IPS DF 4.7 (cell line): ENCODE measurements at regions not wholly inside any gene's neighbourhood (a gene's known extent, or its start where the extent isn't known, plus 50 kb on each side); places are given as distances from the start of the nearest gene placed in this dataset.
"Not testable (repeated sequence)": the region's sequence is repeated elsewhere in the genome, so short reads cannot be mapped to it uniquely, and the experiment has no call there.

Experiments
- DNase-seq: peaks from one replicate; pipeline ENCODE4 v3.0.0-alpha.2; 2013; ENCODE audit warnings: low spot score; ENCODE audit errors: extremely low read depth

DNA sequence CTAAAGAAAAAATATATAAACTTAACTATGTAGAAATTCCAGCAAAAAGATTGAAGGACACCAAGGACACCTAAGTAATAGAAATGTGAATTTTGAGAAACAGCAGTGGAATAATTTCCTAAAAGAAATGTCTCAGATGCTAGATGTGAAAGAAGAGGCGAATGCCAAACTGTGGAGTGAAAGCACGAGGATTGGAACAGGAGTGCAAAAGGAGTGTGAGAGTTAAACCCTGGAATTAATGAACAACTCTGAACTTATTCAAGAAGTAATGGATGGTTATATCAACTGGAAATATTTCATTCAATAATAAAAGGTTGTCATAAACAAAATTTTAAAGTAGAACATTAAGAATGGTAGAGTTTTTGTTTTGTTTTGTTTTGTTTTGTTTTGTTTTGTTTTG lies 78.5 kb upstream of the SGIP1 start:
- no peak for DNase-seq

DNA sequence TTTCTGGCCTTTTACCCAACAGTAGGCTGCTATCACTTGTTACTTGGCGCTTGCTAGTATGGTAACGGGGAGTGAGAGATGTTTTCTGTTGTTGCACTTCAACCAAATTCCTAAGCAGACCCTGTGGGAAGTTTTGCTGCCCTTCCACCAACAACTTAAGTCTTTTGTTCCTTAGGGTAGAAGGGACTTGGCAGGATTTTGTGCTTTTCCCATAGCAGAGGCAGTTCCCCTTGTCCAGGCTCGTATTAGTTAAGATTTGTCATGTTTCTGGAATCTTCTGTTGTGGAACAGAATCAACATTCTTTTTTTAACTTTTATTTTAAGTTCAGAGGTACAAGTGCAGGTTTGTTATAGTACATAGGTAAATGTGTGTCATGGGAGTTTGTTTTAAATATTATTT lies 73.2 kb upstream of the SGIP1 start:
- DNase-seq, result no peak

DNA sequence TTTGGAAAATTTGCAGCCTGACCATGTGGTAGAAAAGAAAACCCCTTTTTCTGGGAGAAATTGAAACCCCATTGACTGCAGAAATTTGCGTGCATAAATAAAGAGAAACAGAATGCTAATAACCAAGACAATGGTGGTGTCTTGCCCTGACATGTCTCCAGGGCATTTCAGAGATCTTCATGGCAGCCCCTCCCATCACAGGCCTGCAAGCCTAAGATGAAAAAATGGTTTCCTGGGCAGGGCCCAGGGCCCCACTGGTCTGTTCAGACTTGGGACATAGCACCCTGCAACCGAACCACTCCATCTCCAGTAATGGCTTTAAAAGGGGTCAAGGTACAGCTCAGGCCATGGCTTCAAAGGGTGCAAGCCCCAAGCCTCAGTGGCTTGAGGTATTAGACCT lies 71.6 kb upstream of the SGIP1 start:
- DNase-seq, result no peak

DNA sequence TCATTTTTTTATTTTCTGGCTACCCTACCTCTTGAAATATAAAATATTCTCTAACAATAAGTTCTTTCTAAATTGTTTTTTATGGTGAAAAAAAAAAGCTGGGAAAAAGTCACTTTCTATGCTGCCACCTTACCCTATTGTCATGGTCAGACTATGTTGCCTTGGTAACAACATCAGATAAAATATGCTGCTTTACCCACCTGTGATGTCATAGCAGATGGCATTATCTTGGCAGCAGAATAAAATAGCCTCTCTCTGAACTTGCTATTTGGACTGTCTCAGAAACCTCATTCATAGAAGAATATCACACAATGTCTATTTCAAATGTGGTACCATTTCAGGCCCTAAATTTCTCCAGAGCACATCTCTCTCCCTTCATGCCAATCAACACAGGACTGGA lies 69.6 kb upstream of the SGIP1 start:
- no peak for DNase-seq

DNA sequence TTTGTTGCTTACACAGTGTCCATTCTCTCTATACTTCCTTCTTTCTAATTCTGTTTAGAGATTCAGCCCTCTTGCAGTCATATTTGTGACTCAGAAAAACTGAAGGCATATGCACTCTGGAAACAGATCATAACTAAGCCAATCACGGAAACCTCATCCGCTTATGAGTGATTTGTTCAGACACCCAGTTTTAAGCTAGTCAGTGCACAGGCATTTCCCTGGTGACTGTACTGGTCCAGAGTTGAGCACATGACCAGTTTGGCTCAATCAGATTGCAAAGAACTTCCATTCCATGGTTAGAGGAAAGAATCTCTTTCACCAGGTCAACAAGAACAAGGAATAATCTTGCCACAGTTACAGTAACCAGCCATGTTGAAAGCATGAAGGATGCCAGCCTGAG lies 69.2 kb upstream of the SGIP1 start:
- no peak for DNase-seq

DNA sequence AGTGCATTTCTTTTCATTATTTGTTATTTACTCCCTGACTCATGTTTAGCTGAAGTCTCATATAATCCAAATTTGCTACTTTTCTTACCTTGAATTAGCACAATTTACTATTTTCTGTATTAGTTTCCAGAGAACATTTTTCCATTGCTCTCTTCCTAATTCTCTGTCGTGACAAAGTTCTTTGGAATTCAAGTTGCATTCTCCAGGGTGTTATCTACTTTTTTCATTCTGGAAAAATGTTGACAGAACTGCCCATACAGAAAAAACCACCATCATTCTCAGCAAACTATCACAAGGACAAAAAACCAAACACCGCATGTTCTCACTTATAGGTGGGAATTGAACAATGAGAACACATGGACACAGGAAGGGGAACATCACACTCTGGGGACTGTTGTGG lies 67.3 kb upstream of the SGIP1 start:
- DNase-seq, result not testable (repeated sequence)

DNA sequence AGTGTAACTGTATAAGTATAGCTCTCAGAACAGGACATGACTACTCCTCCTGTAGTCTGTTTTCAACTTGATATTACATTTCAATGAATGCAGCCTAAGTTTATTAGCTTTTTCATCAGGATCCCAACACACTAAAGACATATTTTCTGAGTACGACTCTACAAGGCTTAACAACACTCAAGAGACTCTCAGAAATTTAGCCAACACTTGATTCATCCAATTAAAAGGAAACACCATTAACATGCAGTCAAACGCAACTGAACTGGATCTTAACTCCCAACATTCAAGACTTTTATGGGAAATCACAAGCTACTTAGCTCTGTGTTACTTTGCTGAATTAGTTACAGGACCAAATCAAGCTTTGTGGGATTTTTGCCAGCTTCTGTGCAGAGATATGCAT lies 65.2 kb upstream of the SGIP1 start:
- no peak for DNase-seq

DNA sequence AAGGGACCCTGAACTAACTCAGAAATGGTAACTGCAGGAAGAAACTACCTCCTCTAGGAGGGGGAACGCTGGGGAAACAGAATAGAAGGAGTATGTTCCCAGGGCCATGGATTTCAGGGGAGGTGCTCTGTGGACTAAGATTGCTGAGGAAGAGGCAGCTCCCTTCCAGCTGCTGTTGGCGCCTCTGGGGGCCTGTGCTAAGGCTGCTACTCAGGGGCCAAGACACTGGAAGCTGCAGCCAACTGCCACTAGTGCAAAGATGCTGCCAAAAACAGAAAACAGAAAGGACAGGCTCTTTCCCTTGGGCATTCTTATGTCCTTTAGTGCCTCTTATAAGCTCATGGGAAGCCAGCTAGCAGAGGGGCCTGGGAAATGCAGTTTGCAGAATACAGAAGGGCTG lies 58.0 kb upstream of the SGIP1 start:
- DNase-seq, result no peak

DNA sequence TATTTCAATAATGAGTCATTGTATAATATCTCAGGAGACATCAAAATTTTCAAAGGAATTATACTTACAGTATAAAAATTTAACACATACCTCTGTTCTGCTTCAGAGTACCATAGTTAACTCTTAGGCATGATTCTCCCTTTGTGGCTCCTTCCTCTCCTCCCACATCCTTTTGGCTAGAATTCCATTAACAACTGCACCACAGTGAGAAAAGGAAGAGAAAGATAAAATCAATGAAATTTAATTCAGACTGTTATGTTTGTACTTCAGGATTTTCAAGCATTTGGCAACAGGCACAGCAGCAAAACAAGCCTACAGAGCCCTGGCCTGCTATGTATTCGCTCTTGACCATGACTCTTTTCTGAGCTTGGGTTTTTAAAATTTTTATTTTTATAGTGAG lies 57.2 kb upstream of the SGIP1 start:
- no peak for DNase-seq

DNA sequence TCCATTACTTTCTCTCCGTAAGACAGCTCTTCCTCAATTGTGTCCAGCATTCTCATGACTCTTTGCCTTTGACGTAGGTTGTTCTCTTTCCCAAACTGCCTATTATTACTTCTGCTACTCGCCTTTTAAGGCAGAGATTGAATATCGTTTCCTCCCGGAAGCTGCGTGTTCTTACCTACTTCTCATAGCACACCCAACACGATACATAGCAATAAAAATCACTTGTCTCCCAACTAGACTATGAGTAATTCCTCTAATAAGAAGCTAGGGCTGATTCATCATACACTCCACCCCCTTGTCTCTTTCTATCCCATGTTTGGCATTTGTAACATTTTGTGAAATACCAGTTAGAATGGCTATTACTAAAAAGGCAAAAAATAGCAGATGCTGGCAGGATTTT lies 55.8 kb upstream of the SGIP1 start:
- DNase-seq, result no peak

DNA sequence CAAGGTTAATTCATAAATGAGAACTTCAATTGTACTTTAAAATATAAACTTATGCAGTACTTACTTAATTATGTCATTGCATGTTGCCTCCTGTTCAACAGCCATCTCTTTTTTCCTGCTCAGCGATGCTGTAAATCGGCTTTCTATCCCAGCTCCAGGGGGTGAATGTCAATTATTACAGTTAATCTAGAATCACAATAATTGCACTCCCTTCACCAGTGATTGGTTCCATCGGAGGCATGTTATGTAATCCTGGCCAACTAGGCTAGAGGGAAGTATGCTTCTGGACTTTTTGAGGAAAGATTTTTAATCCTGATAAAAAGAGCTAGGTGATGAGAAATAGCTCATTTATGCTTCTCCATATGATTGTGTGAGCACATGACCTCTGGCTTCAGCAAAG lies 53.8 kb upstream of the SGIP1 start:
- no peak for DNase-seq

DNA sequence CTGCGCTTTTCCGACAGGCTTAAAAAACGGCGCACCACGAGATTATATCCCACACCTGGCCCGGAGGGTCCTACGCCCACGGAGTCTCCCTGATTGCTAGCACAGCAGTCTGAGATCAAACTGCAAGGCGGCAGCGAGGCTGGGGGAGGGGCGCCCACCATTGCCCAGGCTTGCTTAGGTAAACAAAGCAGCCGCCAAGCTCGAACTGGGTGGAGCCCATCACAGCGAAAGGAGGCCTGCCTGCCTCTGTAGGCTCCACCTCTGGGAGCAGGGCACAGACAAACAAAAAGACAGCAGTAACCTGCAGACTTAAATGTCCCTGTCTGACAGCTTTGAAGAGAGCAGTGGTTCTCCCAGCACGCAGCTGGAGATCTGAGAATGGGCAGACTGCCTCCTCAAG lies 52.7 kb upstream of the SGIP1 start:
- DNase-seq, result not testable (repeated sequence)
